ENCODE measurements at regions not wholly inside any gene's neighbourhood (a gene's known extent, or its start where the extent isn't known, plus 50 kb on each side); places are given as distances from the start of the nearest gene placed in this dataset.

GRCh38 chr13:85223883-85224656 is 575.1 kb downstream of the SLITRK6 start:
- TF ChIP-seq CTCF (conservative IDR thresholded peaks at IDR 0.05) = no peak
- no peak for TF ChIP-seq ZFX (IDR thresholded peaks at IDR 0.05)
